ENCODE measurements at regions not wholly inside any gene's neighbourhood (a gene's known extent, or its start where the extent isn't known, plus 50 kb on each side); places are given as distances from the start of the nearest gene placed in this dataset.

- Histone ChIP-seq H3K9me3 (no peaks in the 10 kb centered on the region), H3K27ac (no peak overlapping the region), H3K4me3 (no peak overlapping the region), H3K4me1 (no peaks in the 10 kb centered on the region), H3K4me2 (no peak overlapping the region)
- no peak for TF ChIP-seq FOXS1 (CRISPR knock-in tag; IDR thresholded peaks at IDR 0.05)
- TF ChIP-seq CHD4 (IDR thresholded peaks at IDR 0.05; ENCODE audit: borderline replicate concordance), result no peak
- DNase-seq (ENCODE audit: low read depth in 1 of 2, low spot score in 1 of 2) (no peak), FAIRE-seq (no peak), ATAC-seq (no peak; a peak in 1 of 6 replicates)
- ChIA-PET CTCF (no interaction called here), POLR2A (no interaction called here)
- 66% methylated on average over 13 of the region's 15 CpGs for WGBS (ENCODE audit: missing lambda C conversion rate)
These were observed 811.0 kb upstream of the GRAMD2B start for GRCh38 chr5:125612181-125612721.

DNA sequence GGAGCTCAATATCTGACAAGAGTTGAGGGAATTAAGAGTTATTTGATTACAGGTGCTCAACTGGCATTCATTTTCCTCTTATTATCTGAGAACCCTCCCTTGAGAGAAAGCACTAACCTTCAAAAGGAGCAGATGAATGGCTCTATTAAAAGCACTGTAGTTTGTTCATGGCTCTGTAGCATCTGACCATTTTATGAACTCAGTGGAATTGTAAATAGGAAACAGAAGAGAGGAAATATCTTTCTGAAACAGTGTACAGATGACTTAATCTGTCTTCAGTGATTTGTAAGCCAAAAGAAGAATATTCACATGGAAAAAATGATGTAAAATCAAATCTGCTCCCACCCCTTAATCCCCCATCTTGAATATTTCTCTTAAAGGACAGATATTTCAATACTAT lies 810.4 kb upstream of the GRAMD2B start:
- TF ChIP-seq GATA3 (IDR thresholded peaks at IDR 0.05; ENCODE audit: borderline replicate concordance), result no peak
- no peak for TF ChIP-seq ZSCAN20 (CRISPR knock-in tag; IDR thresholded peaks at IDR 0.05)
- H3K4me1 ChIP-seq, result no peaks in the 10 kb centered on the region
- no peak overlapping the region for H3K27ac ChIP-seq
- FAIRE-seq (no peak), DNase-seq (ENCODE audit: low read depth in 1 of 2, low spot score in 1 of 2) (no peak), ATAC-seq (no peak)
- no peak overlapping the region for H3K4me2 ChIP-seq
- ChIA-PET CTCF (no interaction called here), POLR2A (no interaction called here)
- H3K9me3 ChIP-seq, result no peaks in the 10 kb centered on the region
- H3K4me3 ChIP-seq, result no peak overlapping the region

GRCh38 chr5:125630237-125630636 lies 793.0 kb upstream of the GRAMD2B start:
- ChIA-PET CTCF (no interaction called here), POLR2A (no interaction called here)
- Histone ChIP-seq H3K4me1 (no peaks in the 10 kb centered on the region), H3K9me3 (no peaks in the 10 kb centered on the region), H3K4me3 (no peak overlapping the region), H3K4me2 (no peak overlapping the region), H3K27ac (no peak overlapping the region)
- DNase-seq (ENCODE audit: low read depth in 1 of 2, low spot score in 1 of 2) (no peak), FAIRE-seq (no peak), ATAC-seq (no peak)
- TF ChIP-seq JUN (IDR thresholded peaks at IDR 0.05), result no peak
- TF ChIP-seq MAFK (IDR thresholded peaks at IDR 0.05; ENCODE audit: partially characterized antibody), result peak; percentile 63
- no peak for TF ChIP-seq TP53 (CRISPR knock-in tag; IDR thresholded peaks at IDR 0.05)
- no peak for TF ChIP-seq EHMT2 (IDR thresholded peaks at IDR 0.05; ENCODE audit: low read depth)
- 63% methylated on average over 1 of the region's 1 CpG for WGBS (ENCODE audit: missing lambda C conversion rate)

- POLR2A ChIA-PET, result no interaction called here
- TF ChIP-seq EHF (CRISPR knock-in tag; IDR thresholded peaks at IDR 0.05) (no peak), ZC3H11A (IDR thresholded peaks at IDR 0.05) (no peak)
- DNase-seq (ENCODE audit: low read depth in 1 of 2, low spot score in 1 of 2), result no peak
- CTCF ChIA-PET, result no interaction called here
- no peak overlapping the region for H3K4me2 ChIP-seq
- H3K4me3 ChIP-seq, result no peak overlapping the region
- WGBS (ENCODE audit: missing lambda C conversion rate), result 83% methylated on average over 1 of the region's 1 CpG
- no peak for FAIRE-seq
- ATAC-seq, result no peak
- no peak overlapping the region for H3K27ac ChIP-seq
- H3K9me3 ChIP-seq, result no peaks in the 10 kb centered on the region
- H3K4me1 ChIP-seq, result no peaks in the 10 kb centered on the region
These were observed 789.7 kb upstream of the GRAMD2B start for GRCh38 chr5:125633523-125633922.

DNA sequence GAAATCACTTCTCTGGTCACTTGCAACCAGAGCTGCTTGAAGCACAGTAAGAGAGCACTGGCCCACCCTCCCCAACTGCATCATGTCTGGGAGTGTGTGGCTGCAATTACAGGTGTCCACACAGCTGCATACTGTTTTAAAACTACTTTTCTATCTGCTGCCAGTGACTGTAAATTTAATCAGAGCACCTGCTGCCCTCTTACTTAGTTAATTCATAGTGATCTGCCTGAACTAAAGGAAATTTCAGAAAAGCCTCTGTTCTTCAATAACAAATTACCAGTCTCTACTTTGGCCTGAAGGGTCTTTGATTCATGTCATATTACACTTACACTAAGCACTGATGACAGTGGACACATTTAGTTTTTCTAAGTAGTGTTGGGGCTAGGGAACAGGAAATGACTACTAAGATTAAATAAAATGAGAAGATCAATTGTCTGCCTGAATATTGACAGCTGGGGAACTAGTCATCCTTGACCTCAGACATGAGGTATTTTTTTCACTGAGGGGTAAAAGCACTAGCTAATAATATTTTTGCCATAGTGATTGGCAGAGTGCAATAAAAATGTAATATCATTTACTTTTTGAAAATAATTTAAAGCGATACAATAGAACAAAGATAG lies 788.9 kb upstream of the GRAMD2B start:
- no peak overlapping the region for H3K4me3 ChIP-seq
- 91% methylated on average over 1 of the region's 1 CpG for WGBS (ENCODE audit: missing lambda C conversion rate)
- H3K4me2 ChIP-seq, result no peak overlapping the region
- ChIA-PET CTCF (no interaction called here), POLR2A (no interaction called here)
- no peak overlapping the region for H3K27ac ChIP-seq
- no peak for ATAC-seq
- DNase-seq (ENCODE audit: low read depth in 1 of 2, low spot score in 1 of 2), result no peak
- no peaks in the 10 kb centered on the region for H3K9me3 ChIP-seq
- no peak for FAIRE-seq
- H3K4me1 ChIP-seq, result no peaks in the 10 kb centered on the region
- TF ChIP-seq EP300 (IDR thresholded peaks at IDR 0.05), result no peak
- TF ChIP-seq, protein P1, sequence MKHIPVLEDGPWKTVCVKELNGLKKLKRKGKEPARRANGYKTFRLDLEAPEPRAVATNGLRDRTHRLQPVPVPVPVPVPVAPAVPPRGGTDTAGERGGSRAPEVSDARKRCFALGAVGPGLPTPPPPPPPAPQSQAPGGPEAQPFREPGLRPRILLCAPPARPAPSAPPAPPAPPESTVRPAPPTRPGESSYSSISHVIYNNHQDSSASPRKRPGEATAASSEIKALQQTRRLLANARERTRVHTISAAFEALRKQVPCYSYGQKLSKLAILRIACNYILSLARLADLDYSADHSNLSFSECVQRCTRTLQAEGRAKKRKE (CRISPR knock-in tag; IDR thresholded peaks at IDR 0.05; ENCODE audit: low read depth), result no peak
- TF ChIP-seq, protein P2, sequence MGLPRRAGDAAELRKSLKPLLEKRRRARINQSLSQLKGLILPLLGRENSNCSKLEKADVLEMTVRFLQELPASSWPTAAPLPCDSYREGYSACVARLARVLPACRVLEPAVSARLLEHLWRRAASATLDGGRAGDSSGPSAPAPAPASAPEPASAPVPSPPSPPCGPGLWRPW (IDR thresholded peaks at IDR 0.05), result no peak
- no peak for TF ChIP-seq PBX3 (IDR thresholded peaks at IDR 0.05)
- TF ChIP-seq FOXS1 (CRISPR knock-in tag; IDR thresholded peaks at IDR 0.05), result no peak
- TF ChIP-seq, protein P3, sequence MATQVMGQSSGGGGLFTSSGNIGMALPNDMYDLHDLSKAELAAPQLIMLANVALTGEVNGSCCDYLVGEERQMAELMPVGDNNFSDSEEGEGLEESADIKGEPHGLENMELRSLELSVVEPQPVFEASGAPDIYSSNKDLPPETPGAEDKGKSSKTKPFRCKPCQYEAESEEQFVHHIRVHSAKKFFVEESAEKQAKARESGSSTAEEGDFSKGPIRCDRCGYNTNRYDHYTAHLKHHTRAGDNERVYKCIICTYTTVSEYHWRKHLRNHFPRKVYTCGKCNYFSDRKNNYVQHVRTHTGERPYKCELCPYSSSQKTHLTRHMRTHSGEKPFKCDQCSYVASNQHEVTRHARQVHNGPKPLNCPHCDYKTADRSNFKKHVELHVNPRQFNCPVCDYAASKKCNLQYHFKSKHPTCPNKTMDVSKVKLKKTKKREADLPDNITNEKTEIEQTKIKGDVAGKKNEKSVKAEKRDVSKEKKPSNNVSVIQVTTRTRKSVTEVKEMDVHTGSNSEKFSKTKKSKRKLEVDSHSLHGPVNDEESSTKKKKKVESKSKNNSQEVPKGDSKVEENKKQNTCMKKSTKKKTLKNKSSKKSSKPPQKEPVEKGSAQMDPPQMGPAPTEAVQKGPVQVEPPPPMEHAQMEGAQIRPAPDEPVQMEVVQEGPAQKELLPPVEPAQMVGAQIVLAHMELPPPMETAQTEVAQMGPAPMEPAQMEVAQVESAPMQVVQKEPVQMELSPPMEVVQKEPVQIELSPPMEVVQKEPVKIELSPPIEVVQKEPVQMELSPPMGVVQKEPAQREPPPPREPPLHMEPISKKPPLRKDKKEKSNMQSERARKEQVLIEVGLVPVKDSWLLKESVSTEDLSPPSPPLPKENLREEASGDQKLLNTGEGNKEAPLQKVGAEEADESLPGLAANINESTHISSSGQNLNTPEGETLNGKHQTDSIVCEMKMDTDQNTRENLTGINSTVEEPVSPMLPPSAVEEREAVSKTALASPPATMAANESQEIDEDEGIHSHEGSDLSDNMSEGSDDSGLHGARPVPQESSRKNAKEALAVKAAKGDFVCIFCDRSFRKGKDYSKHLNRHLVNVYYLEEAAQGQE (IDR thresholded peaks at IDR 0.05), result no peak
- TF ChIP-seq JUNB (IDR thresholded peaks at IDR 0.05), result no peak
- TF ChIP-seq KDM5A (IDR thresholded peaks at IDR 0.05), result no peak
- TF ChIP-seq TP53 (CRISPR knock-in tag; IDR thresholded peaks at IDR 0.05), result no peak
- TF ChIP-seq BHLHE40 (IDR thresholded peaks at IDR 0.05; ENCODE audit: low read depth, low read length), result no peak
- TF ChIP-seq NPAS2 (CRISPR knock-in tag; IDR thresholded peaks at IDR 0.05; ENCODE audit: borderline replicate concordance), result no peak
- TF ChIP-seq HMGXB4 (CRISPR knock-in tag; IDR thresholded peaks at IDR 0.05; ENCODE audit: borderline replicate concordance), result no peak
- TF ChIP-seq CEBPB (IDR thresholded peaks at IDR 0.05), result no peak
